HG03354 (cell line): ENCODE measurements at regions not wholly inside any gene's neighbourhood (a gene's known extent, or its start where the extent isn't known, plus 50 kb on each side); places are given as distances from the start of the nearest gene placed in this dataset.
A peak's percentile ranks its signal among the peaks of the same experiment; 100 is the strongest.

ENCODE experiments used
- ATAC-seq: cut with Tn5 transposase; IDR thresholded peaks from one replicate; pipeline ENCODE4 v1.9.1; 2021; ENCODE audit warnings: mild to moderate bottlenecking; ENCODE audit not compliant: unreplicated experiment, poor library complexity, severe bottlenecking

- no peak for ATAC-seq
Measured at GRCh38 chr12:105765053-105766014, 373.4 kb downstream of the NUAK1 start.

GRCh38 chr12:105766029-105766428, 372.7 kb downstream of the NUAK1 start:
- ATAC-seq, result no peak

- no peak for ATAC-seq
Measured at GRCh38 chr12:105769486-105769885, 369.3 kb downstream of the NUAK1 start.

- no peak for ATAC-seq
Measured at GRCh38 chr12:105773471-105773870, 365.3 kb downstream of the NUAK1 start.

- ATAC-seq, result no peak
Measured at GRCh38 chr12:105774037-105774436, 364.7 kb downstream of the NUAK1 start.

- no peak for ATAC-seq
Measured at GRCh38 chr12:105775343-105775742, 363.4 kb downstream of the NUAK1 start.

GRCh38 chr12:105783983-105784947, 354.5 kb downstream of the NUAK1 start:
- peak; percentile 88 for ATAC-seq

- no peak for ATAC-seq
Measured at GRCh38 chr12:105793421-105793820, 345.3 kb downstream of the NUAK1 start.

GRCh38 chr12:105798256-105798845, 340.4 kb downstream of the NUAK1 start:
- ATAC-seq, result no peak

GRCh38 chr12:105799103-105799502, 339.7 kb downstream of the NUAK1 start:
- no peak for ATAC-seq

- ATAC-seq, result no peak
Measured at GRCh38 chr12:105801351-105801750, 337.4 kb downstream of the NUAK1 start.

- ATAC-seq, result no peak
Measured at GRCh38 chr12:105803292-105803691, 335.5 kb downstream of the NUAK1 start.

GRCh38 chr12:105804591-105805265, 334.0 kb downstream of the NUAK1 start:
- no peak for ATAC-seq

- no peak for ATAC-seq
Measured at GRCh38 chr12:105805730-105806399, 332.9 kb downstream of the NUAK1 start.

GRCh38 chr12:105806400-105806770, 332.4 kb downstream of the NUAK1 start:
- no peak for ATAC-seq

GRCh38 chr12:105812366-105812765, 326.4 kb downstream of the NUAK1 start:
- no peak for ATAC-seq

GRCh38 chr12:105813201-105813600, 325.6 kb downstream of the NUAK1 start:
- no peak for ATAC-seq

- no peak for ATAC-seq
Measured at GRCh38 chr12:105814283-105814682, 324.5 kb downstream of the NUAK1 start.

- no peak for ATAC-seq
Measured at GRCh38 chr12:105819549-105819948, 319.2 kb downstream of the NUAK1 start.
